Lower leg skin (tissue), 3 donors: ENCODE measurements at regions not wholly inside any gene's neighbourhood (a gene's known extent, or its start where the extent isn't known, plus 50 kb on each side); places are given as distances from the start of the nearest gene placed in this dataset.

Experiments
- POLR2A ChIP-seq, 2 donors: fragments of 450-650 bp; IDR thresholded peaks; one replicate each; pipeline ENCODE4 v1.6.1; 2016 to 2017; ENCODE audit warnings: antibody characterized with exemption in 2 of 2, mild to moderate bottlenecking in 1 of 2, moderate library complexity in 1 of 2
- TF ChIP-seq, protein P1 (sequence below), 3 donors: fragments of 450-650 bp; IDR thresholded peaks; one replicate each; pipeline ENCODE4 v1.5.1; 2016; ENCODE audit warnings: antibody characterized with exemption in 3 of 3, mild to moderate bottlenecking in 3 of 3, moderate library complexity in 2 of 3

DNA sequence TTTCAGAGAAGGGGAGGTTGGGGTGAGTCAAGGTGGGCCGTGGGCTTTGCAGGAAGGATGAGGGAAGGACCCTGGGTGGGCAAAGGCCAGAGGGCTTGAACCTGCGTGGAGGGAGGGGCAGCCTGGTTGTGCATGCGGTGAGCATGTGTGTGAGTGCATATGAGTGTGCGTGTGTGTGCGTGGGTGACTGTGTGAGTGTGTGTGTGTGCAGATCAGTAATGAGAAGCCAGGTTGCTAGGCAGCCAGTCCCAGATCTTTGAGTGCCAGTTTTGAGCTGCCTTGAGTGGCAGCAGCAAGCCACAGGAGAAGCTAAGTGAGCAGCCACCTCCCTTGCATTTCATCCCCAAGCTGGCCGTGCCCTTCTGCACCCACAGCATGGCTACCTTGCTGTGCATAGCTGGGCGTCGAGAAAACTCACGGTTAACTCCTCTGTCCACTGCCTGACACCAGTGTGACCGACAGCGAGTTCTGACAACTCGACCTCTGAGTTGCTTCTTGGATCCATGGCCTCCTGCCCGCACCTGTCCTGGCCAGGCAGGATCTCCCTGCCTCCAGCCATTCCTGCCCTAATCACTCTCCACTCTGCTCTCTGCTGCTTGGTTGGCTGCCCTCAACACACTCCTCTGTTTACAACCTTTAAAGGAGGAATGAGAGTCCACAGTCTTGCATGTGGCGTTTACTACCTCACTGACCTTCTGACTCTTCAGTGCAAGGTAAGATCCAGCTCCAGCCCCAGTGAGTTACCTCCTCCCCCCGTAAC, 775.4 kb downstream of the TYW1 start:
- TF ChIP-seq, protein P1, sequence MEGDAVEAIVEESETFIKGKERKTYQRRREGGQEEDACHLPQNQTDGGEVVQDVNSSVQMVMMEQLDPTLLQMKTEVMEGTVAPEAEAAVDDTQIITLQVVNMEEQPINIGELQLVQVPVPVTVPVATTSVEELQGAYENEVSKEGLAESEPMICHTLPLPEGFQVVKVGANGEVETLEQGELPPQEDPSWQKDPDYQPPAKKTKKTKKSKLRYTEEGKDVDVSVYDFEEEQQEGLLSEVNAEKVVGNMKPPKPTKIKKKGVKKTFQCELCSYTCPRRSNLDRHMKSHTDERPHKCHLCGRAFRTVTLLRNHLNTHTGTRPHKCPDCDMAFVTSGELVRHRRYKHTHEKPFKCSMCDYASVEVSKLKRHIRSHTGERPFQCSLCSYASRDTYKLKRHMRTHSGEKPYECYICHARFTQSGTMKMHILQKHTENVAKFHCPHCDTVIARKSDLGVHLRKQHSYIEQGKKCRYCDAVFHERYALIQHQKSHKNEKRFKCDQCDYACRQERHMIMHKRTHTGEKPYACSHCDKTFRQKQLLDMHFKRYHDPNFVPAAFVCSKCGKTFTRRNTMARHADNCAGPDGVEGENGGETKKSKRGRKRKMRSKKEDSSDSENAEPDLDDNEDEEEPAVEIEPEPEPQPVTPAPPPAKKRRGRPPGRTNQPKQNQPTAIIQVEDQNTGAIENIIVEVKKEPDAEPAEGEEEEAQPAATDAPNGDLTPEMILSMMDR (IDR thresholded peaks at IDR 0.05): no peak
- TF ChIP-seq POLR2A (IDR thresholded peaks at IDR 0.05): no peak
